ENCODE measurements at regions not wholly inside any gene's neighbourhood (a gene's known extent, or its start where the extent isn't known, plus 50 kb on each side); places are given as distances from the start of the nearest gene placed in this dataset.
"Not testable (repeated sequence)": the region's sequence is repeated elsewhere in the genome, so short reads cannot be mapped to it uniquely, and the experiment has no call there.

GRCh38 chr6:14598017-14598864, 480.7 kb downstream of the CD83 start:
- in situ Hi-C loops (cut with HindIII; ENCODE audit: low pct_unique_long_range_greater_than_20kb, low sequenced_read_pairs) = no loop called here
- DNase-seq (ENCODE audit: low read depth) = no peak

GRCh38 chr6:14600306-14600705, 482.7 kb downstream of the CD83 start:
- DNase-seq (ENCODE audit: low read depth); in situ Hi-C loops (cut with HindIII; ENCODE audit: low pct_unique_long_range_greater_than_20kb, low sequenced_read_pairs): not testable (repeated sequence)

GRCh38 chr6:14601490-14601889, 483.9 kb downstream of the CD83 start:
- in situ Hi-C loops (cut with HindIII; ENCODE audit: low pct_unique_long_range_greater_than_20kb, low sequenced_read_pairs) = no loop called here
- DNase-seq (ENCODE audit: low read depth) = no peak

GRCh38 chr6:14606353-14606752, 488.8 kb downstream of the CD83 start:
- in situ Hi-C loops (cut with HindIII; ENCODE audit: low pct_unique_long_range_greater_than_20kb, low sequenced_read_pairs) = no loop called here
- no peak for DNase-seq (ENCODE audit: low read depth)

- no peak for DNase-seq (ENCODE audit: low read depth)
- in situ Hi-C loops (cut with HindIII; ENCODE audit: low pct_unique_long_range_greater_than_20kb, low sequenced_read_pairs) = no loop called here
These were observed 492.6 kb downstream of the CD83 start for GRCh38 chr6:14610141-14610540.

- no peak for DNase-seq (ENCODE audit: low read depth)
- in situ Hi-C loops (cut with HindIII; ENCODE audit: low pct_unique_long_range_greater_than_20kb, low sequenced_read_pairs) = no loop called here
These were observed 494.7 kb downstream of the CD83 start for GRCh38 chr6:14612016-14612980.

- in situ Hi-C loops (cut with HindIII; ENCODE audit: low pct_unique_long_range_greater_than_20kb, low sequenced_read_pairs) = no loop called here
- DNase-seq (ENCODE audit: low read depth) = no peak
These were observed 497.1 kb downstream of the CD83 start for GRCh38 chr6:14614631-14615030.

- in situ Hi-C loops (cut with HindIII; ENCODE audit: low pct_unique_long_range_greater_than_20kb, low sequenced_read_pairs) = no loop called here
- DNase-seq (ENCODE audit: low read depth) = no peak
These were observed 499.1 kb downstream of the CD83 start for GRCh38 chr6:14616656-14617055.

- in situ Hi-C loops (cut with HindIII; ENCODE audit: low pct_unique_long_range_greater_than_20kb, low sequenced_read_pairs) = no loop called here
- no peak for DNase-seq (ENCODE audit: low read depth)
These were observed 501.3 kb downstream of the CD83 start for GRCh38 chr6:14618759-14619418.

GRCh38 chr6:14619419-14619781, 501.8 kb downstream of the CD83 start:
- in situ Hi-C loops (cut with HindIII; ENCODE audit: low pct_unique_long_range_greater_than_20kb, low sequenced_read_pairs) = no loop called here
- DNase-seq (ENCODE audit: low read depth) = no peak

- in situ Hi-C loops (cut with HindIII; ENCODE audit: low pct_unique_long_range_greater_than_20kb, low sequenced_read_pairs) = no loop called here
- no peak for DNase-seq (ENCODE audit: low read depth)
These were observed 502.9 kb downstream of the CD83 start for GRCh38 chr6:14620522-14620921.

GRCh38 chr6:14621518-14621917, 503.9 kb downstream of the CD83 start:
- DNase-seq (ENCODE audit: low read depth) = no peak
- in situ Hi-C loops (cut with HindIII; ENCODE audit: low pct_unique_long_range_greater_than_20kb, low sequenced_read_pairs) = no loop called here

GRCh38 chr6:14622085-14622484, 504.5 kb downstream of the CD83 start:
- in situ Hi-C loops (cut with HindIII; ENCODE audit: low pct_unique_long_range_greater_than_20kb, low sequenced_read_pairs) = no loop called here
- DNase-seq (ENCODE audit: low read depth) = no peak

GRCh38 chr6:14622909-14623505, 505.4 kb downstream of the CD83 start:
- DNase-seq (ENCODE audit: low read depth) = no peak
- in situ Hi-C loops (cut with HindIII; ENCODE audit: low pct_unique_long_range_greater_than_20kb, low sequenced_read_pairs) = no loop called here

GRCh38 chr6:14625173-14625895, 507.8 kb downstream of the CD83 start:
- DNase-seq (ENCODE audit: low read depth) = no peak
- in situ Hi-C loops (cut with HindIII; ENCODE audit: low pct_unique_long_range_greater_than_20kb, low sequenced_read_pairs) = no loop called here

- DNase-seq (ENCODE audit: low read depth) = no peak
- in situ Hi-C loops (cut with HindIII; ENCODE audit: low pct_unique_long_range_greater_than_20kb, low sequenced_read_pairs) = no loop called here
These were observed 509.0 kb downstream of the CD83 start for GRCh38 chr6:14626556-14626955.

- no peak for DNase-seq (ENCODE audit: low read depth)
- in situ Hi-C loops (cut with HindIII; ENCODE audit: low pct_unique_long_range_greater_than_20kb, low sequenced_read_pairs) = no loop called here
These were observed 512.4 kb downstream of the CD83 start for GRCh38 chr6:14630016-14630415.

GRCh38 chr6:14633479-14633878, 515.9 kb downstream of the CD83 start:
- DNase-seq (ENCODE audit: low read depth) = no peak
- in situ Hi-C loops (cut with HindIII; ENCODE audit: low pct_unique_long_range_greater_than_20kb, low sequenced_read_pairs) = no loop called here

Measured in Caki2 (cell line).